ENCODE measurements at regions not wholly inside any gene's neighbourhood (a gene's known extent, or its start where the extent isn't known, plus 50 kb on each side); places are given as distances from the start of the nearest gene placed in this dataset.

DNA sequence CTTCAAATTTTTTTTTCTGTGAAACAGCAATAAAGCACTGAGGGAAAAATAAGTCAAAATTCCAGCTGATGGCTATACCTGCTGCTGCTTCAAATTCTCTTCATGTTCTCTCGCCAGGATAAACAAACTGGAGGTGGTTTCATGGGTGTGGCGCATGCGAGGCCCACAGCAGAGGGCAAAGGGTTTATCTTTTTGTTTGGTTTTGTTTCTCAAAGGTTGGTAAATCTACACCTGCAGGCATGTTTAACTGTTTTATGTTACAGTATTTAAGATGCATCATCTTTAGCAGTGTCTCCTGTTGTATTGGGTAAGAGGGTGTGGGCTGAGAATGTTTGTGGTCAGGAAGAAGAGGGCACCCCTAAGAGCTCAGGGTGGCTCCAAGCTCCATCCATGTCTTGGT is 342.2 kb downstream of the CDH26 start:
- TF ChIP-seq, protein P1, sequence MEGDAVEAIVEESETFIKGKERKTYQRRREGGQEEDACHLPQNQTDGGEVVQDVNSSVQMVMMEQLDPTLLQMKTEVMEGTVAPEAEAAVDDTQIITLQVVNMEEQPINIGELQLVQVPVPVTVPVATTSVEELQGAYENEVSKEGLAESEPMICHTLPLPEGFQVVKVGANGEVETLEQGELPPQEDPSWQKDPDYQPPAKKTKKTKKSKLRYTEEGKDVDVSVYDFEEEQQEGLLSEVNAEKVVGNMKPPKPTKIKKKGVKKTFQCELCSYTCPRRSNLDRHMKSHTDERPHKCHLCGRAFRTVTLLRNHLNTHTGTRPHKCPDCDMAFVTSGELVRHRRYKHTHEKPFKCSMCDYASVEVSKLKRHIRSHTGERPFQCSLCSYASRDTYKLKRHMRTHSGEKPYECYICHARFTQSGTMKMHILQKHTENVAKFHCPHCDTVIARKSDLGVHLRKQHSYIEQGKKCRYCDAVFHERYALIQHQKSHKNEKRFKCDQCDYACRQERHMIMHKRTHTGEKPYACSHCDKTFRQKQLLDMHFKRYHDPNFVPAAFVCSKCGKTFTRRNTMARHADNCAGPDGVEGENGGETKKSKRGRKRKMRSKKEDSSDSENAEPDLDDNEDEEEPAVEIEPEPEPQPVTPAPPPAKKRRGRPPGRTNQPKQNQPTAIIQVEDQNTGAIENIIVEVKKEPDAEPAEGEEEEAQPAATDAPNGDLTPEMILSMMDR (IDR thresholded peaks at IDR 0.05; ENCODE audit: low read depth, low read length), result no peak
- no peak overlapping the region for H3K4me3 ChIP-seq (ENCODE audit: low read depth, low read length)
- ChIA-PET POLR2A (no interaction called here), CTCF (interaction anchor here (0.9 kb wide), 1 partner anchor 90 kb away, joined by 3 read pairs; no protein-coding TSS in a partner anchor)
- no peak for DNase-seq (ENCODE audit: low read depth, low spot score)
- no peak overlapping the region for H3K27ac ChIP-seq (ENCODE audit: low read depth, low read length)
- no peaks in the 10 kb centered on the region for H3K27me3 ChIP-seq (ENCODE audit: control insufficient read depth, insufficient read depth, low read length)
- no peaks in the 10 kb centered on the region for H3K9me3 ChIP-seq (ENCODE audit: control insufficient read depth, insufficient read depth, low read length)

DNA sequence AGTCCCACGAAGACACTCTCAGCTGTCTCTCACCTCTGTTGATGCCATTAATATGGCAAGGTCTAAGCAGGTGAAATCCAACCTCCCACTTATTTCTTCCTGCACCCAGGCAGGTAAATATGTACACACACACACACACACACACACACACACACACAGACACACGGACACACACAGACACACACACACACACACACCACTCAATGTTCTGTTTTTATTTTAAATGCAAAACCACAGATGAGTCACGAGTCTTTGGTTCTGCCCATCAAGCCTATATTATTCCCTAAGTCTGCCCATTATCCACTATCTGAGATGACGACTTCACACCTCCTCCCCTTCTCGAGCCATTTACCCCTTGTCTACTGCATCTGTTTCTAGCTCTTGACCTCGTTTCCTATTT is 344.7 kb downstream of the CDH26 start:
- Histone ChIP-seq H3K9me3 (ENCODE audit: control insufficient read depth, insufficient read depth, low read length) (no peaks in the 10 kb centered on the region), H3K27ac (ENCODE audit: low read depth, low read length) (no peak overlapping the region), H3K4me3 (ENCODE audit: low read depth, low read length) (no peak overlapping the region), H3K27me3 (ENCODE audit: control insufficient read depth, insufficient read depth, low read length) (no peaks in the 10 kb centered on the region)
- DNase-seq (ENCODE audit: low read depth, low spot score), result no peak
- POLR2A ChIA-PET, result no interaction called here
- TF ChIP-seq, protein P1 (IDR thresholded peaks at IDR 0.05; ENCODE audit: low read depth, low read length), result no peak
- CTCF ChIA-PET, result no interaction called here

DNA sequence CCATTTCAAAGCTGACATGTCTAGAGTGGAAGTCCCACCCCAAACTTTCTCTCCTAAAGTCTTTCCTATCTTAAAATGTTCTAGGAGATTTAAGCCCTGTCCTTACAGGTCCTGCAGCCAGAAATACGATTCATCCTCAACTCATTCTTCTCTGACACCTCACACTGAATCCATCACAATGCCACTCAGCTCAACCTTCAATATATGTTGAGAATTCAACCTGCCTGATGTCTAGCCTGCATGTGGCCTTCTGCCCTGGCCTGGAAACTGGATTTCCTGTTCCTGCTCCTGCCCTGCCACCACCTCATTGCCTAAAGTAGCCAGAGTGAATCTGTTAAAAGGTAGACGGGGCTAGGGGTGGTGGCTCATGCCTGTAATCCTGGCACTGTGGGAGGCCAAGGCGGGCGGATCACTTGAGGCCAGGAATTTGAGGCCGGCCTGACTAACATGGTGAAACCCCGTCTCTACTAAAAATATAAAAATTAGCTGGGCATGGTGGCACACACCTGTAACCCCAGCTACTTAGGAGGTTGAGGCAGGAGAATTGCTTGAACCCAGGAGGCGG is 345.9 kb downstream of the CDH26 start:
- ChIA-PET POLR2A (no interaction called here), CTCF (no interaction called here)
- no peaks in the 10 kb centered on the region for H3K27me3 ChIP-seq (ENCODE audit: control insufficient read depth, insufficient read depth, low read length)
- H3K4me3 ChIP-seq (ENCODE audit: low read depth, low read length), result no peak overlapping the region
- H3K9me3 ChIP-seq (ENCODE audit: control insufficient read depth, insufficient read depth, low read length), result no peaks in the 10 kb centered on the region
- DNase-seq (ENCODE audit: low read depth, low spot score), result no peak
- no peak overlapping the region for H3K27ac ChIP-seq (ENCODE audit: low read depth, low read length)
- TF ChIP-seq, protein P1 (IDR thresholded peaks at IDR 0.05; ENCODE audit: low read depth, low read length), result no peak

DNA sequence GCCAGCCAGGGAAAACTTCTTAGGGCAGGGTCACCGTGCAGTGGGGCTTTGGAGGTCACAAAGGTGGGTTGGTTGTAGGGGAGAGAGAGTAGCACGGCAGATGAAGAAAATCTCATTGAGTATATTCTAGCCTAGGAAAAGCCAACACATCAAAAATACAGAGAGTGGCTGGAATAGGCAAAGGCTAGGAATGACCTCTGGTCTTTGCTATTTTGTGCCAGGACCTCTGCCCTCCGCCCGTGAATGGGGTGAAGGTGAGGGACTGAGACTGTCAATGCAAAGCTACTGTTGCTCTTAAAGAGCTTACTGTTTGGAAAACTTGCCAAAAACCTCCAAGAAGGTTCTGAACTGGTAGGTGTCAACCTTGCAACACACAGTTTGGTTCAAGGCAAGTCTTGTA is 346.7 kb downstream of the CDH26 start:
- POLR2A ChIA-PET, result no interaction called here
- Histone ChIP-seq H3K4me3 (ENCODE audit: low read depth, low read length) (no peak overlapping the region), H3K27me3 (ENCODE audit: control insufficient read depth, insufficient read depth, low read length) (no peaks in the 10 kb centered on the region), H3K9me3 (ENCODE audit: control insufficient read depth, insufficient read depth, low read length) (no peaks in the 10 kb centered on the region), H3K27ac (ENCODE audit: low read depth, low read length) (no peak overlapping the region)
- no peak for DNase-seq (ENCODE audit: low read depth, low spot score)
- CTCF ChIA-PET, result no interaction called here
- TF ChIP-seq, protein P1 (IDR thresholded peaks at IDR 0.05; ENCODE audit: low read depth, low read length), result no peak

DNA sequence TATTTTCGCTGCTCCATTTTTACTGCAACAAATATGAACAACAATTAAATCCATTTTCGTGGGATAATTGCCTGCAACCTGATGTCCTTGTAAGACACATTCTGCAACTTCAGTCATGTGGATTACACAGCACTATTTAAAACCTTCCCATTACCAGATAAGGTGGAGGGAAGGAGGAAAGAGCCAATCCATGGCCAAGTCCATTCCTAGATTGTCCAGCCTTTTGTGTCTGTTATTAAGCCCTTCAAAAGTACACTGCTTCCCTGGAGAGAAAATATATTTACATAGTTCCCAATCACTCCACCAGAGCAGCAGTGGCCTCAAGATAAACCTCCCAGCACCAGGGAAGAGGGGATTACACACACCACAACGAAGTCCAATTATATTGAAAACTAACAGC is 347.9 kb downstream of the CDH26 start:
- Histone ChIP-seq H3K9me3 (ENCODE audit: control insufficient read depth, insufficient read depth, low read length) (no peaks in the 10 kb centered on the region), H3K4me3 (ENCODE audit: low read depth, low read length) (no peak overlapping the region), H3K27ac (ENCODE audit: low read depth, low read length) (no peak overlapping the region), H3K27me3 (ENCODE audit: control insufficient read depth, insufficient read depth, low read length) (no peaks in the 10 kb centered on the region)
- DNase-seq (ENCODE audit: low read depth, low spot score), result no peak
- POLR2A ChIA-PET, result interaction anchor here (0.7 kb wide), 1 partner anchor 20 kb away, joined by 3 read pairs; no protein-coding TSS in a partner anchor
- CTCF ChIA-PET, result interaction anchor here (0.5 kb wide), 1 partner anchor 69 kb away, joined by 4 read pairs; no protein-coding TSS in a partner anchor
- TF ChIP-seq, protein P1 (IDR thresholded peaks at IDR 0.05; ENCODE audit: low read depth, low read length), result no peak

All from AG04450 (cell line).